ENCODE measurements at regions not wholly inside any gene's neighbourhood (a gene's known extent, or its start where the extent isn't known, plus 50 kb on each side); places are given as distances from the start of the nearest gene placed in this dataset.
"Not testable (repeated sequence)": the region's sequence is repeated elsewhere in the genome, so short reads cannot be mapped to it uniquely, and the experiment has no call there.

- DNase-seq = no peak
Measured at GRCh38 chr2:7094231-7094741, 177.1 kb downstream of the RNF144A start.

GRCh38 chr2:7096726-7097352 lies 179.6 kb downstream of the RNF144A start:
- no peak for DNase-seq

- DNase-seq = peak; percentile 39 to 41
Measured at GRCh38 chr2:7097353-7097895, 180.2 kb downstream of the RNF144A start.

GRCh38 chr2:7098816-7099215 lies 181.6 kb downstream of the RNF144A start:
- DNase-seq = no peak

- DNase-seq = not testable (repeated sequence)
Measured at GRCh38 chr2:7099687-7100086, 182.5 kb downstream of the RNF144A start.

GRCh38 chr2:7102826-7103225 lies 185.6 kb downstream of the RNF144A start:
- DNase-seq = no peak

- no peak for DNase-seq
Measured at GRCh38 chr2:7108792-7109532, 191.8 kb downstream of the RNF144A start.

GRCh38 chr2:7109533-7109885 lies 192.3 kb downstream of the RNF144A start:
- no peak for DNase-seq

- no peak for DNase-seq
Measured at GRCh38 chr2:7111626-7112025, 194.4 kb downstream of the RNF144A start.

GRCh38 chr2:7115364-7115763 lies 198.2 kb downstream of the RNF144A start:
- DNase-seq = no peak

- DNase-seq = no peak
Measured at GRCh38 chr2:7115906-7116305, 198.7 kb downstream of the RNF144A start.

- DNase-seq = no peak
Measured at GRCh38 chr2:7116511-7116910, 199.3 kb downstream of the RNF144A start.

- DNase-seq = no peak
Measured at GRCh38 chr2:7117076-7117475, 199.9 kb downstream of the RNF144A start.

- no peak for DNase-seq
Measured at GRCh38 chr2:7118606-7119131, 201.5 kb downstream of the RNF144A start.

GRCh38 chr2:7119132-7119835 lies 202.1 kb downstream of the RNF144A start:
- peak in 1 of 2 experiments; percentile 14 for DNase-seq

- DNase-seq = no peak
Measured at GRCh38 chr2:7121851-7122250, 204.6 kb downstream of the RNF144A start.

GRCh38 chr2:7127156-7127555 lies 209.9 kb downstream of the RNF144A start:
- DNase-seq = no peak

- no peak for DNase-seq
Measured at GRCh38 chr2:7127687-7128086, 210.5 kb downstream of the RNF144A start.

GRCh38 chr2:7131261-7131660 lies 214.0 kb downstream of the RNF144A start:
- no peak for DNase-seq

GRCh38 chr2:7132753-7133152 lies 215.5 kb downstream of the RNF144A start:
- no peak for DNase-seq

- no peak for DNase-seq
Measured at GRCh38 chr2:7133521-7133920, 216.3 kb downstream of the RNF144A start.

GRCh38 chr2:7140306-7140705 lies 223.1 kb downstream of the RNF144A start:
- DNase-seq = no peak

- no peak for DNase-seq
Measured at GRCh38 chr2:7145707-7146106, 228.5 kb downstream of the RNF144A start.
